GM21360 (cell line): ENCODE measurements at regions not wholly inside any gene's neighbourhood (a gene's known extent, or its start where the extent isn't known, plus 50 kb on each side); places are given as distances from the start of the nearest gene placed in this dataset.

ENCODE experiments used
- ATAC-seq: cut with Tn5 transposase; IDR thresholded peaks from one replicate; pipeline ENCODE4 v1.9.1; 2021; ENCODE audit warnings: mild to moderate bottlenecking, moderate library complexity; ENCODE audit not compliant: unreplicated experiment

- no peak for ATAC-seq
Observed at GRCh38 chr14:34354556-34354955, 107.5 kb downstream of the SPTSSA start.

GRCh38 chr14:34350903-34351302, 111.1 kb downstream of the SPTSSA start:
- ATAC-seq = no peak

- ATAC-seq = no peak
Observed at GRCh38 chr14:34348592-34348991, 113.4 kb downstream of the SPTSSA start.

GRCh38 chr14:34347683-34348082, 114.4 kb downstream of the SPTSSA start:
- ATAC-seq = no peak

- no peak for ATAC-seq
Observed at GRCh38 chr14:34345718-34346465, 116.1 kb downstream of the SPTSSA start.

- ATAC-seq = no peak
Observed at GRCh38 chr14:34344318-34344717, 117.7 kb downstream of the SPTSSA start.

- ATAC-seq = no peak
Observed at GRCh38 chr14:34340025-34340625, 121.9 kb downstream of the SPTSSA start.

- no peak for ATAC-seq
Observed at GRCh38 chr14:34338056-34338455, 124.0 kb downstream of the SPTSSA start.

- no peak for ATAC-seq
Observed at GRCh38 chr14:34336501-34336900, 125.5 kb downstream of the SPTSSA start.

- ATAC-seq = no peak
Observed at GRCh38 chr14:34335968-34336367, 126.1 kb downstream of the SPTSSA start.

GRCh38 chr14:34334329-34334728, 127.7 kb downstream of the SPTSSA start:
- no peak for ATAC-seq

- peak; percentile 77 for ATAC-seq
Observed at GRCh38 chr14:34331728-34332623, 130.1 kb downstream of the SPTSSA start.

- no peak for ATAC-seq
Observed at GRCh38 chr14:34330846-34331245, 131.2 kb downstream of the SPTSSA start.

GRCh38 chr14:34329301-34329700, 132.7 kb downstream of the SPTSSA start:
- no peak for ATAC-seq

GRCh38 chr14:34328178-34328577, 133.9 kb downstream of the SPTSSA start:
- no peak for ATAC-seq

- ATAC-seq = no peak
Observed at GRCh38 chr14:34325493-34325892, 136.5 kb downstream of the SPTSSA start.

GRCh38 chr14:34324363-34324795, 137.7 kb downstream of the SPTSSA start:
- ATAC-seq = no peak

GRCh38 chr14:34322940-34323418, 139.1 kb downstream of the SPTSSA start:
- ATAC-seq = no peak

- ATAC-seq = no peak
Observed at GRCh38 chr14:34319140-34319539, 142.9 kb downstream of the SPTSSA start.

- no peak for ATAC-seq
Observed at GRCh38 chr14:34318014-34318413, 144.0 kb downstream of the SPTSSA start.

GRCh38 chr14:34310724-34311123, 151.3 kb downstream of the SPTSSA start:
- no peak for ATAC-seq
